ENCODE measurements at regions not wholly inside any gene's neighbourhood (a gene's known extent, or its start where the extent isn't known, plus 50 kb on each side); places are given as distances from the start of the nearest gene placed in this dataset.
"Not testable (repeated sequence)": the region's sequence is repeated elsewhere in the genome, so short reads cannot be mapped to it uniquely, and the experiment has no call there.

GRCh38 chr2:147273106-147273505 lies 571.7 kb upstream of the ACVR2A start:
- DNase-seq (ENCODE audit: low read depth): no peak

- not testable (repeated sequence) for DNase-seq (ENCODE audit: low read depth)
These were observed 575.2 kb upstream of the ACVR2A start for GRCh38 chr2:147269581-147269980.

DNA sequence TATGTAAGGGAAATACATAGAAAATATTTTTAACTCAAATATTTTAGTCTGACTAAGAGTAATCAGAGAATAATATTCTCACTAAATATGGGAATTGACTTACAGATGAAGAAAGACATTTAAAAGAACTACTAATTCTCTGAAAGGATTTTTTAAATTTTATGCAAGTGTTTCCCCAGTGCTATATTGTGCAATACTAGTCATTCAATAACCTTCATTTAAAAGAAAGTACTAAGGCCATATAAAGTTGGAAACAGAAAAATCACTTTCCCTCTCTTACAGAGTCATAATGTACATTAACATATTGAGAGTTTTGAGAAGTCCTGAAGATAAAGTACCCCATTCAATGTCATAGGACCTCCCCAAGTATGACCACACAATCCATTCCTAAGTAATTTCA lies 584.6 kb upstream of the ACVR2A start:
- no peak for DNase-seq (ENCODE audit: low read depth)

- no peak for DNase-seq (ENCODE audit: low read depth)
These were observed 589.0 kb upstream of the ACVR2A start for GRCh38 chr2:147255812-147256211.

- no peak for DNase-seq (ENCODE audit: low read depth)
These were observed 594.0 kb upstream of the ACVR2A start for GRCh38 chr2:147250652-147251356.

GRCh38 chr2:147247749-147248148 lies 597.1 kb upstream of the ACVR2A start:
- no peak for DNase-seq (ENCODE audit: low read depth)

DNA sequence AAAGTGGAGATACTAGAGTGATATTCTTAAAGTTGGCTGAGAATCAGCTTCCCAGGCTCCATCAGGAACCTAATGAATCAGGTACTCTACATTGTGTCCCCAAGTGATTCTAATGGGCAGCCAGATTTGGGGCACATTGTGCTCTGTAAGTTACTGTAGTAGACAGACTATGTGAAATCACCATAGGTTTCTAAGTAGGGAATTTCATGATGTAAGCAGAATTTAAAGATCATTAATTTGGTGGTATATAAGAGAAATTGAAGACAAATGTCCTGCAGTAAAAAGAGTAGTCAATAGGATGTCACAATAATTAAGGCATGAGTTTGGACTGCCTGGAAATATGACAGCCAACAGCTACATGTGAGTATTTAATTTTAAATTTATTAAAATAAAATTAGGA lies 602.4 kb upstream of the ACVR2A start:
- no peak for DNase-seq (ENCODE audit: low read depth)

- DNase-seq (ENCODE audit: low read depth): no peak
These were observed 608.2 kb upstream of the ACVR2A start for GRCh38 chr2:147236601-147237000.

DNA sequence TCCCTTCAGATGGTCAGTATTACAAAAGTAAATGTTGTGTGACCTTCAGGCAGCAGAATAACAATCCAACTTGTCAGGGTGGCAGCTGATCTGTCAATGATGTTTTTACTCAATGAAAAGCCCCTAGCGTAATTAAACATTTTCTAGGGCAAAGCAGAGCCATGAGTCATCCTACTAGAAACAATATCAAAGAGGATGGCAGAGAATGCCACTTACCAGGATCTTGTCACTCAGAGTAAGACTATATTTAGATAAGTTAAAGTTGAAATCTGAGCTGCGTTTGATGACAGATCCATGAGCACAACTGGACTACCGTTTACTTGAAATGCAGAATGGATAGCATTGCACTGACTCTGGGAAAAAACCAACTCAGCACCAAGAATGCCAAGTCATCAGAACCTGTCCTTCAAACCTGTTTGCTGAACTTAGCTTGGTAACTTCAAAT lies 612.6 kb upstream of the ACVR2A start:
- DNase-seq (ENCODE audit: low read depth): no peak

- no peak for DNase-seq (ENCODE audit: low read depth)
These were observed 613.2 kb upstream of the ACVR2A start for GRCh38 chr2:147231607-147232006.

DNA sequence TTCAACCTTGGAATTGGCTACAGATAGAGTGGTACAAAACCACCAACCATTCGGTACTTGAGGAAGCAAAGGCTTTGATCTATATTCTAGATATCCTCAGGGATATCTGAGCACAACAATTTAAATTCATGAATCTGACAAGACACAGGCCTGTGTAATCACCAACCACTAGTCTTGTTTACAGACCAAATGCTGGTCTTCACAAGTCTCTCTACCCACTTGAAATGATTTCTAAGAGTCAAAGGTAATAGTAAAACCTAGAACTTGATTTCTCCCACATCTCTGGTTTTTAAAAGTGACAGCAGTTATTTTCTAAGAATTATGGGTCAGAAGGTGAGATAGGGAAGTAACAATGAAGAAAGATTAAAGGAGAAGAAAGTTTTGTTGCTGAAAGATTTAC lies 613.7 kb upstream of the ACVR2A start:
- no peak for DNase-seq (ENCODE audit: low read depth)

DNA sequence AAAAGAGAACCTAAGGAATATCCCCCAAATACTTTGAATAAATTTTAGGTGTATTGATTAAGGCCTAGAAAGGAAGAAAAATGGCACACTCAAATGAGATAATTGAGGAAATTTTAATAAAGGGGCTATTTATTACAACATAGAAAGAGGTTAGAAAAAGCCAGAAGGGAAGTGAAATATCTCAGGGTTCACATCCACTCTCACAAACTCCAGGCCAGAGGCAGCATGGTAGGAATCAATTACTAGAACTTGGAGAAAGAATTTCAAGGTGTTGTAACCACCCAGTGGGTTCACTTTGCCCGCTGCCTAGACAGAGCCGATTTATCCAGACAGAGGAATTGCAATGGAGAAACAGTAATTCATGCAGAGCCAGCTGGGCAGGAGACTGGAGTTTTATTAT lies 617.5 kb upstream of the ACVR2A start:
- DNase-seq (ENCODE audit: low read depth): no peak

DNA sequence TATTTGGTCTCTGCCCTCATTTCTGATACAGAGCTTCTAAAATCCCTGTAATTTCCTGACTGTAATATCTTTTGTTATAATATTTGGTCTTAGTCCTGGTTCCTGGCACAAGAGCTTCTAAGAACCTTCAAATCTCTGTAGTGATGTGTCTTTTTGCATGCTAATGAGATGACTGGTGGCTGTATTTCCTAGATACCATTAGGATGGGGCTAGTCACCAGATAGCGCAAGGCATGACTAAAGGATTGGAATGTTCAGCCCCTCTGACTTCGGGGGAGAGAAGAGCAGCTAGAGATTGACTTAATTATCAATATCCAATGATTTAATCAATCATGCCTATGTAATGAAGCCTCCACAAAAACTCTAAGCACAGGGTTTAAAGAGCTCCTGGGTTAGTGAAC lies 620.8 kb upstream of the ACVR2A start:
- DNase-seq (ENCODE audit: low read depth): no peak

GRCh38 chr2:147223553-147224060 lies 621.2 kb upstream of the ACVR2A start:
- DNase-seq (ENCODE audit: low read depth): no peak

GRCh38 chr2:147223119-147223518 lies 621.7 kb upstream of the ACVR2A start:
- no peak for DNase-seq (ENCODE audit: low read depth)

DNA sequence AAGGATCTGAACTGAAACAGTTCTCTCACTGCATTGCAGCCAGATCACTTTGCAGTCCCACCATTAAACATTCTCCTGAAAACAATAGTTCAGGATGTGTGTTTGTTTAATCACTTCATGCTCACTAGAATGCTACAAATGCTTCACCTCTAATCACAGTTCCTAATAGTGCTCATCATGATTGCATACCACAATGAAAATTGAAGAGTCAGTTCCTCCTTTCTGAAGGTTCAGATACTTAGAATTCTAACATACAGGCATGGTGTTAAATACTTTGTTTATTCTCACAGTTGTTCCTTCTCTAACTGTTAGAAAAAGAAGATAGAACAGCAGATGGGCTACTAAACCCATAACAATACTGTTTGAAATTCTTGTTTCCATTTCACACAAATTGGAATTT lies 622.3 kb upstream of the ACVR2A start:
- no peak for DNase-seq (ENCODE audit: low read depth)

DNA sequence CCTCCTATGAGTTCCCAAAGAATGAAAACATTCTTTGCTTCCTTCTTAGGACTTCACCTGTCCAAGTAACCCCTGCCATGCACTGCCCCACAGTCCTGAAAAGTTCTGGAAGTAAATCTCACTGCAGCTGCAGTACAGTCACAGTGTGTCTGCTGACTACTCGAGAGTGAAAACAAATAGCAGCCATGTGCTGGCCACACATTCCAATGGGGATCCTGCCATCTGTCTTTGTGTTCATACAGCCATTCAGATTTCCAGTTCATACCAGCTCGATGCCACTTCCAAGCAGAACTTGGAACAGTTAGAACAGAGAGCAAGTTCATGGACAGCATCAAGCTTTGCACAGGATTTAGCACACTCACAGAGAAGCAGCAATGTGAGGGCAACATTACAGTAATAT lies 629.9 kb upstream of the ACVR2A start:
- no peak for DNase-seq (ENCODE audit: low read depth)

DNA sequence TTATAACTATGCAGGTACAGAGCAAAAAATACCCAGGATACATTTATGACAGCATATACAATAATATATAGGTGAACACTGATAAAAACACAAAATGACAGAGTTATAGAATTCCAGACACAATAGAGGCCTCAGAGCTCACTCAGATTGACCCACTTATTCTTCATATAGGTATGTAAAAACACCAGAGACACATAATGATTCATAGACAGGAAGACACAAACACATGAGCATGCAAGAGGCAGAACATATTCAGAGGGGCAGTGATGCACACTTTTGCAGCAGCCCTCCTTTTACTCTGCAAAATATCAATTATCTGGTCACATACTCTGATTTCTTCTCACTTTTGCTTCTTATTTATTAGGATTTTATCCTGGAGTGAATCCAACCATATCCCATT lies 633.3 kb upstream of the ACVR2A start:
- DNase-seq (ENCODE audit: low read depth): no peak

- no peak for DNase-seq (ENCODE audit: low read depth)
These were observed 640.7 kb upstream of the ACVR2A start for GRCh38 chr2:147204102-147204501.

GRCh38 chr2:147198651-147199171 lies 646.1 kb upstream of the ACVR2A start:
- no peak for DNase-seq (ENCODE audit: low read depth)

DNA sequence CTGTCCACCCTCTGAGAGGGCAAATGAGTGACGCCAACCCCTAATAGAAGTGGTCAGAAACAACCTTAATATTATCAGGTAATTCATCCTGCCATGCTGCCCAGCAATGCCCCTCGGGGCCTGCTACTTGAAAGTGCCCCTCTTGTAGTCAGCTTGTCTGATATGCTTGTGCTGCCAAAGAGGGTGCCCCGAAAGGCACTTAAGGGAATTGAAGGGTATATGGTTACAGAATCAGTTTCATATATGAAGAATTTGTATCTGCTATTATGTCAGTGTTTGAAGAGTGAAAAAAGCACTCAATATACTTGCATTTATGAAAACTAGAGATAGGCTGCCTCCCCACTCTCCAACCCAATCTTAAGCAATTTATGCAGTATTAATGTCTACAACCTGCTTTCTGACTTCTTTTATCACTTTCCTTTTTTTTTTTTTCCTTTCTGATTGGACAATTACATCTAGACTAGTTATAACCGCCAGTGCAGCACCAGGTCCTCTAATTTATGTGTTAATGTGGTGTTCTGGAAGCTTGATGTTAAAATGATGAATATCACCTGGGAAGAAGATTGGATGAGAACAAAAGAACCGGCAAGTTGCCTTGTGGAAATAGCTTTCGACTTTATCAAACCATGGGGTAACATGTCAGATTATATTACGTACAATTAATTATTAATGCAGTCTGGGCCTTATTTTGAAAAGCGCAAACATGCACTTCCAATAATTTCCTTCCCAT lies 646.9 kb upstream of the ACVR2A start:
- no peak for DNase-seq (ENCODE audit: low read depth)

DNA sequence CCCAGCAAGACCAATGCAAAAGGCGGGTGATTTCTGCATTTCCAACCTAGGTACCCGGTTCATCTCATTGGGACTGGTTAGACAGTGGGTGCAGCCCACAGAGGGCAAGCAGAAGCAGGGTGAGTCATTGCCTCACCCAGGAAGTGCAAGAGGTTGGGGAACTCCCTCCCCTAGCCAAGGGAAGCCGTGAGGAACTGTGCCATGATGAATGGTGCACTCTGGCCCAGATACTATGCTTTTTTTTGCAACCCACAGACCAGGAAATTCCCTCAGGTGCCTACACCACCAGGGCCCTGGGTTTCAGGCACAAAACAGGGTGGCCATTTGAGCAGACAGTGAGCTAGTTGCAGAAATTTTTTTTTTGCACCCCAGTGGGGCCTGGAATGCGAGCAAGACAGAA lies 662.6 kb upstream of the ACVR2A start:
- DNase-seq (ENCODE audit: low read depth): no peak

- DNase-seq (ENCODE audit: low read depth): no peak
These were observed 663.3 kb upstream of the ACVR2A start for GRCh38 chr2:147181351-147182029.

Data from stimulated activated CD8-positive, alpha-beta memory T cell treated with anti-CD3 and anti-CD28 coated beads, Interleukin-4, amount 100 ng/mL, for 24 hours (primary cell).